Esophagus (tissue), 2 donors: ENCODE measurements at regions not wholly inside any gene's neighbourhood (a gene's known extent, or its start where the extent isn't known, plus 50 kb on each side); places are given as distances from the start of the nearest gene placed in this dataset.
"Not testable (repeated sequence)": the region's sequence is repeated elsewhere in the genome, so short reads cannot be mapped to it uniquely, and the experiment has no call there.

Experiments used
- H3K27ac ChIP-seq, 2 donors: one replicate each; pipeline ENCODE4 v1.5.1; 2013; ENCODE audit warnings: low read depth in 2 of 2, mild to moderate bottlenecking in 2 of 2, inconsistent platforms in 1 of 2, low read length in 1 of 2, moderate library complexity in 1 of 2
- H3K27me3 ChIP-seq, 2 donors: one replicate each; pipeline ENCODE4 v1.6.1; 2013; ENCODE audit warnings: low read length in 2 of 2, control low read depth in 1 of 2, mild to moderate bottlenecking in 1 of 2; ENCODE audit not compliant: insufficient read depth in 2 of 2, control insufficient read depth in 1 of 2
- H3K36me3 ChIP-seq, 2 donors: one replicate each; pipeline ENCODE4 v1.6.1; 2013; ENCODE audit warnings: low read length in 1 of 2; ENCODE audit not compliant: control insufficient read depth in 2 of 2, insufficient read depth in 2 of 2
- H3K4me1 ChIP-seq, 2 donors: one replicate each; pipeline ENCODE4 v1.6.1; 2013; ENCODE audit warnings: low read length in 1 of 2; ENCODE audit not compliant: control insufficient read depth in 2 of 2, insufficient read depth in 2 of 2
- H3K4me3 ChIP-seq, 2 donors: one replicate each; pipeline ENCODE4 v1.5.1; 2013; ENCODE audit warnings: low read length in 2 of 2, mild to moderate bottlenecking in 2 of 2, low read depth in 1 of 2, moderate library complexity in 1 of 2
- H3K9me3 ChIP-seq, 2 donors: one replicate each; pipeline ENCODE4 v1.6.1; 2013; ENCODE audit warnings: mild to moderate bottlenecking in 2 of 2, low read depth in 1 of 2, low read length in 1 of 2, moderate library complexity in 1 of 2; ENCODE audit not compliant: control insufficient read depth in 2 of 2, insufficient read depth in 1 of 2
- WGBS, 2 donors: extraction: QIAGEN DNeasy Blood & Tissue Kit; methylation state at CpG; one replicate each; pipeline ENCODE4 v1.1.7; 2013; 5-methylcytosine and 5-hydroxymethylcytosine counted together
- donor health status: healthy with polysubstance abuse.
- donor health status: Bipolar disorder and iron deficiency.

DNA sequence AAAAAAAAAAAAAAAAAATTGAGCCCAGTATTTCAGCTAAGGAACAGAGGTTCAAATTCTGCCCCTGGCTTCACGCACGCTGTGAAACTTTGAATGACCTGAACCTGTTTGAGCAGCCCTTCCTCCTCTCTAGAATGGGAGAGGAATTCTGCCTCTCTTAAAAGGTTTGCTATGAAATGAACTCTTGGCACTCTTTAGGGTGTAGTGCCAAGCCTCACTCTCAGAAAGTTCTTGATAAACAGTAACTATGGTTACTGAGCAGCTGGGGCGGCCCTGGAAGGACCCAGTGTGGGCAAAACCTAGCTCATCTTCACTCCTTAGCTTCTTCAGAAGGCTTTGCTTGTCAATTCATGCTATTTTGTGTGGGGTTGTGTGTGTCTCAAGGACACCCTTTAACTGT lies 73.7 kb downstream of the GEMIN8 start:
- 75 to 81% methylated on average over 3 of the region's 3 CpGs for WGBS, 2 donors
- Histone ChIP-seq H3K9me3 (no peaks in the 10 kb centered on the region), H3K4me3 (no peak overlapping the region), H3K27me3 (no peaks in the 10 kb centered on the region), H3K27ac (no peak overlapping the region), H3K4me1 (no peaks in the 10 kb centered on the region), H3K36me3 (no peaks in the 10 kb centered on the region)

GRCh38 chrX:13955095-13955647 lies 74.5 kb downstream of the GEMIN8 start:
- 68 to 77% methylated on average over 6 of the region's 6 CpGs for WGBS, 2 donors
- Histone ChIP-seq H3K9me3 (no peaks in the 10 kb centered on the region), H3K27me3 (no peaks in the 10 kb centered on the region)

DNA sequence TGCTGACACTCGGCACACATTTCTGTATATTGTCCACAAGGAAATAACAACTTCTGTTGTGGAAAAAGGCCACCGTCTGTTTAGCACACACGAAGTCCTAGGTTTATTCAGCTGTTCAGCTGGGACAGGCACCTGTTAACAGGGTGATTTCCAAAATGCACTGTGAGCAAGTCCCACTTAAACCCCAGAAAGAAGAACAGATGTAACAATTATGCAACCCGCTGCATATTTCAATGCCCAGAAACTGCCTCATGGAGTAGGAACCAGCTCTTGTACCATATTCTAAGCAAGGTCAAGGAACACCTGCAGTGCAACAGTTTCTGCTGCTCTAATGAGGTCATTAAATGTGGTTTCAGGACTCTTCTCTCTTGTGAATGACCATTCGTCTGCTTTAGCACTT lies 77.1 kb downstream of the GEMIN8 start:
- no peaks in the 10 kb centered on the region for H3K4me1 ChIP-seq
- no peaks in the 10 kb centered on the region for H3K27me3 ChIP-seq
- H3K27ac ChIP-seq = no peak overlapping the region
- no peaks in the 10 kb centered on the region for H3K9me3 ChIP-seq
- H3K36me3 ChIP-seq = no peaks in the 10 kb centered on the region
- 67 to 80% methylated on average over 5 of the region's 5 CpGs for WGBS, 2 donors
- H3K4me3 ChIP-seq = no peak overlapping the region

More at GRCh38 chrX:13955095-13955647, 74.5 kb downstream of the GEMIN8 start:
- no peaks in the 10 kb centered on the region for H3K4me1 ChIP-seq
- H3K27ac ChIP-seq = no peak overlapping the region
- no peaks in the 10 kb centered on the region for H3K36me3 ChIP-seq
- no peak overlapping the region for H3K4me3 ChIP-seq

DNA sequence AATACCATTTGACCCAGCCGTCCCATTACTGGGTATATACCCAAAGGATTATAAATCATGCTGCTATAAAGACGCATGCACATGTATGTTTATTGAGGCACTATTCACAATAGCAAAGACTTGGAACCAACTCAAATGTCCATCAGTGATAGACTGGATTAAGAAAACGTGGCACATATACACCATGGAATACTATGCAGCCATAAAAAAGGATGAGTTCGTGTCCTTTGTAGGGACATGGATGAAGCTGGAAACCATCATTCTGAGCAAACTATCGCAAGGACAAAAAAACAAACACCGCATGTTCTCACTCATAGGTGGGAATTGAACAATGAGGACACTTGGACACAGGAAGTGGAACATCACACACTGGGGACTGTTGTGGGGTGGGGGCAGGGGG lies 83.5 kb downstream of the GEMIN8 start:
- WGBS, 2 donors = 81 to 82% methylated on average over 6 of the region's 6 CpGs
- not testable (repeated sequence) for H3K27ac ChIP-seq, H3K9me3 ChIP-seq, H3K4me3 ChIP-seq, H3K36me3 ChIP-seq, H3K4me1 ChIP-seq, H3K27me3 ChIP-seq

DNA sequence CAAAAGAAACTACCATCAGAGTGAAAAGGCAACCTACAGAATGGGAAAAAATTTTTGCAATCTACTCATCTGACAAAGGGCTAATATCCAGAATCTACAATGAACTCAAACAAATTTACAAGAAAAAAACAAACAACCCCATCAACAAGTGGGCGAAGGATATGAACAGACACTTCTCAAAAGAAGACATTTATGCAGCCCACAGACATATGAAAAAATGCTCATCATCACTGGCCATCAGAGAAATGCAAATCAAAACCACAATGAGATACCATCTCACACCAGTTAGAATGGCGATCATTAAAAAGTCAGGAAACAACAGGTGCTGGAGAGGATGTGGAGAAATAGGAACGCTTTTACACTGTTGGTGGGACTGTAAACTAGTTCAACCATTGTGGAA lies 83.9 kb downstream of the GEMIN8 start:
- H3K9me3 ChIP-seq, H3K4me1 ChIP-seq: not testable (repeated sequence)
- 100% methylated on average over 1 of the region's 3 CpGs for WGBS, 2 donors

GRCh38 chrX:13940671-13941070 lies 89.0 kb downstream of the GEMIN8 start:
- no peaks in the 10 kb centered on the region for H3K27me3 ChIP-seq
- WGBS, 2 donors = 67 to 72% methylated on average over 2 of the region's 2 CpGs

More for the DNA sequence above, 83.9 kb downstream of the GEMIN8 start:
- H3K27ac ChIP-seq, H3K4me3 ChIP-seq, H3K27me3 ChIP-seq, H3K36me3 ChIP-seq: not testable (repeated sequence)

DNA sequence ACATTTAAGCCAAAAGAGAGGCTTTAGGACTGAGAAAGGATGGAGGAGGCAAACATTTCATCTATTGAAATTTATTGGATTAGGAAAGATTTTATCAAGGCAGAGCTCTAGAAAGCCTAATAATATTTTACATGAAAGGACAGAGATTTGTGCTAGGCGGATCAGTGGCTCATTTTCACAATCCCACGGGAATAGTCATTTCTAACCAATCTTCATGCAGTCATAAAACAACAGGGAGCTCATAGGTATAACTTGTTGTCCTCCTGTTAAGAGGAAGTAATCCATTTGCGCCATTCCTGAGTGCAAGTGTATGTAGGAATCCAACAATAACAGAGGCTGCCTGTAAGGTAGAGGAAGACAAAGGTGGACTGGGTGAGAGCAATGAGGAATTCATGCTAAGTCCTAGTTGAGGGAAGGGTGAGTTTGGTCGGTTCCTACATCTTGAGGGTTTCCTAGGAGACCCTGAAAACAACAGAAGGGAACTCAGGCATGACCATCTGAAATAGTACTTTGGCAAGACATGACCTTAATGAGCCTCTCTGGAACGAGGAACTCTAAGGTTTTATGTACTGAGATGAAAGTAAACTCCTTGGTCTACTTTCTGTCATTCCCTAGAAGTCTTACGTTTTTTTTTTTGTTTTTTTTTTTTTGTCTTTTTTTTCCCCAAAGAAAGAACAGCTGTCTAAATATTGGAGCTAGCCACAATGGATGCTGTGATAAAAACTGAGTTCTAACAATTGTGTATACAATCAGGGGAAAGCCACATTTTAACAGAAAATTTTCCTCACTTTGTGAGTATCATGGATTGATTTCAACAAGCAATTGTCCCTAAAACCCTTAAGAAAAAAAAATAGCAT lies 89.7 kb downstream of the GEMIN8 start:
- Histone ChIP-seq H3K27ac (no peak overlapping the region), H3K9me3 (no peaks in the 10 kb centered on the region), H3K36me3 (no peaks in the 10 kb centered on the region), H3K4me1 (no peaks in the 10 kb centered on the region), H3K4me3 (no peak overlapping the region), H3K27me3 (no peaks in the 10 kb centered on the region)
- 35% methylated on average over 6 of the region's 6 CpGs for WGBS, 2 donors

More at GRCh38 chrX:13940671-13941070, 89.0 kb downstream of the GEMIN8 start:
- no peaks in the 10 kb centered on the region for H3K36me3 ChIP-seq
- no peaks in the 10 kb centered on the region for H3K9me3 ChIP-seq
- no peak overlapping the region for H3K4me3 ChIP-seq
- no peaks in the 10 kb centered on the region for H3K4me1 ChIP-seq
- H3K27ac ChIP-seq = no peak overlapping the region

DNA sequence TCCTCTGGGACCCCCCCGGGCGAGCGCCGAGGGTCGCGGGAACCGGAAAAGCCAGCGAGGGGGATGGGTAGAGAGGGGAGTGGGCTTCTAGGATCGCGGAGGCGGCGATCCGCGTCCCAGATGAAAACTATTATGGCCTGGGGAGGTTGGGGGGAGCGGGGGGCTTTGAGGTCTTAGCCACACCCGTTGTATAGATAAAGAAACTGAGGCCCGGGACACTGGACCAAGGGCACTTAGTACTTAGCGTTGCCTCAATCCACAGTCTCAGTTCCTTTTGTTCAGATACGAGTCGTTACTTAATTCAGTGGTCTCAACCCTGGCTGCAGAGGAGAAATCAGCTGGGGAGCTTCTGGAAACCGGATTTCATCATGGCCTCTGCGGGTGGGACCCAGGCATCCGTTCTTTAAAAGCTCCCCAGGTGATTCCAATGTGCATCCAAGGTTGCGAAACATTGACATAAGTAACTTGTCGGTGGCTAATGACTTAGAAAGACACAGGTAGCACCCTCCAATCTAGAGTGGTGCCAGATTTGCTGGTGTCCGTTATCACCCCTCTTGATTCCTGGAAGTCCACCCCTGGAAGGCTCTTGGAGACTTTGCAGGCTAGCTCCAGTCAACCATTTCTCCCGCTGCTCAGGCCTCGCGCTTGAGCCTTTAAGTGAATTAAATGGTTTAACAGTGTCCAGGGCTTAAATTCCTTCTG lies 90.7 kb downstream of the GEMIN8 start:
- Histone ChIP-seq H3K9me3 (no peaks in the 10 kb centered on the region), H3K27me3 (no peaks in the 10 kb centered on the region), H3K27ac (peak overlapping the region in 1 of 2 donors; percentile 35), H3K36me3 (no peaks in the 10 kb centered on the region), H3K4me1 (no peaks in the 10 kb centered on the region), H3K4me3 (peak overlapping the region; percentile 40 to 59)
- 14 to 24% methylated on average over 28 to 29 of the region's 29 CpGs for WGBS, 2 donors

DNA sequence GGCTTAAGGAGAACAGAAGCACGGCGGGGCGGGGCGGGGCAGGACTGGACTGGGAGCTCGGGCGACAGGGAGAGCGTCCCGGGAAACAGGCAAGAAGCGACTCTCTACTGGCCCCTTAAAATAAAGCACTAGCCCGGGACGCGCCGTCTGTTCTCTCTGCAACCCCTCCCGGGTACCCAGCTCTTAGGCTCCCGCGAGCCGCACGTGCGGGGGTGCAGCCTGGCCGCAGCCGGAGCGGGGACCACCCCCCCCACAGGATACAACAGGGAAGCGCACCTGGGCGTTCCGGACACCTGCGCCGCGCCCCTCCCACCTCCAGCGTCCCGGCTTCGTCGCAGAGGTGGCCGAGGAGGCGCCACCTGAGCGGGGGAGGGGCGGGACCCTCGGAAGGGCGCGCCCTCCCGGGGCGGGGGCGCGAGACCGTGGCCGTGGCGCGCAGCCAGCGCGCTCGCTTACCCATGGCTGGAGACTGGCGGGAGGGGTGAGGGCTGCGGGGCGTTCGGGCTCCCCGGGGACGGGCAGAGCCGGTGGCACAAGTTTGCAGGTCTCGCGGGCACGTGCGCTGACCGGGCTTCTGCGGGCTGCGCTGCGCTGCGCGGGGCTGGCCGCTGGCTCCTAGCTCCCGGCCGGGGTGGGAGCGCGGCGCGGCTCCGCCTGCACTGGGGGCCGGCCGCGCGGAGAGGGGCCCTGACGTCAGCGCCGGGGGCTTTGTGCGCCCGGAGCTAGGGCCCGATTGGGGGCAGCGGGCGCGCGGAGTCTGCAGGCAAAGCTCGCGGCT lies 91.5 kb downstream of the GEMIN8 start:
- Histone ChIP-seq H3K27ac (peak overlapping the region in 1 of 2 donors; percentile 35), H3K36me3 (no peaks in the 10 kb centered on the region), H3K27me3 (no peaks in the 10 kb centered on the region), H3K9me3 (no peaks in the 10 kb centered on the region), H3K4me3 (peak overlapping the region; percentile 40 to 59), H3K4me1 (no peaks in the 10 kb centered on the region)
- whole genome bisulfite sequencing, 2 donors = 1 to 3% methylated on average over 63 to 91 of the region's 91 CpGs
